HG03108 (cell line): ENCODE measurements at regions not wholly inside any gene's neighbourhood (a gene's known extent, or its start where the extent isn't known, plus 50 kb on each side); places are given as distances from the start of the nearest gene placed in this dataset.
A peak's percentile ranks its signal among the peaks of the same experiment; 100 is the strongest.

Experiments
- ATAC-seq: cut with Tn5 transposase; IDR thresholded peaks from one replicate; pipeline ENCODE4 v1.9.1; 2021; ENCODE audit warnings: moderate library complexity; ENCODE audit not compliant: unreplicated experiment

GRCh38 chr3:117955196-117955595 lies 1079.5 kb downstream of the IGSF11 start:
- ATAC-seq, result no peak

DNA sequence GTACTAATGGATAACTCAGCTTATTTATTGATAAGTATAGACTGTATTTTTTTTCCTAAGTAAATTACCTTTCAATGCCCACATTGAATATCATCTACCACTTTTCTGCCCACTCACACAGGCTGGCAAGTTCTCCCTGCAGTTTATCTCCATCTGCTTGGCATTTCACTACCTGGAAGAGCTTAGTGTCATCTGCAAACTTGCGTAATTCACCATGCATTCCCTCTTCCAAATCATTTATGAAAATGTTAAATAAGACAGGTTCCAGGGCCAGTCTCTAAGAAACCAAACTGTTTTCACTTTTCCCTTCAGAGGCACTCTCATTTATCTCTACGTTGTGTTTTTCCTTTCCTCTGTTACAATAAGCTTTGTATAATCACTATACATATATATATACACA lies 1076.6 kb downstream of the IGSF11 start:
- no peak for ATAC-seq

GRCh38 chr3:117962750-117963149 lies 1071.9 kb downstream of the IGSF11 start:
- no peak for ATAC-seq

DNA sequence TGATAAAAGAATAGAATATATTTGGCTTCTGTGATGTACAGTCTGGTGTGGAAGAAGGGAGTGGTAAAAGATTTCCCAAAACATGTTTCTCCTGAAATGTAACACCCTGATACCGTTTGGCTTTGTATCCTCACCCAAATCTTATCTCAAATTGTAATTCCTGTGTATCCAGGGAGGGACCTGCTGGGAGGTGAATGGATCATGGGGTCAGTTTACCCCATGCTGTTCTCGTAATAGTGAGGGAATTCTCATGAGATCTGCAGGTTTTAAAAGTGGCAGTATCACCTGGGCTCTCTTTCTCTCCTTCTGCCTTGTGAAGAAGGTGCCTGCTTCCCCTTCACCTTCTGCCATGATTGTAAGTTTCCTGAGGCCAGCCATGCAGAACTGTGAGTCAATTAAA lies 1070.8 kb downstream of the IGSF11 start:
- no peak for ATAC-seq

DNA sequence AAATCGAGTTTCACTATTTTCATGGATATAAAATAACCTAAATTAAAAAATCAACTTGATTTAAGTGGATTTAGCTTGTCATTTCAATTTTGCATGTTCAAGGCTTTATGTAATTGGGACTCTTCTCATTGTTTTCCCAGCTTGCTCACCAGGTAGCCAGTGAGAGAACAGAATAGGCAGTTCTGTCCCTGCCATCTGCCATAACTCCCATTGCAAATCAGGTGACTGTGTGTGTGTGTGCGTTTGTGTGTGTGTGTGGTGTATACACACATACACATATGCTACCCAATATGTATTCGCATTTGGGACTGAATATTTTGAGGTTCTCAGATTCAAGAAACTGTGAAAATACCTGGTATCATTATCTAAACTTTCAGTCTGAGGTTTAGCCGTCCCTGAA lies 1069.8 kb downstream of the IGSF11 start:
- no peak for ATAC-seq

DNA sequence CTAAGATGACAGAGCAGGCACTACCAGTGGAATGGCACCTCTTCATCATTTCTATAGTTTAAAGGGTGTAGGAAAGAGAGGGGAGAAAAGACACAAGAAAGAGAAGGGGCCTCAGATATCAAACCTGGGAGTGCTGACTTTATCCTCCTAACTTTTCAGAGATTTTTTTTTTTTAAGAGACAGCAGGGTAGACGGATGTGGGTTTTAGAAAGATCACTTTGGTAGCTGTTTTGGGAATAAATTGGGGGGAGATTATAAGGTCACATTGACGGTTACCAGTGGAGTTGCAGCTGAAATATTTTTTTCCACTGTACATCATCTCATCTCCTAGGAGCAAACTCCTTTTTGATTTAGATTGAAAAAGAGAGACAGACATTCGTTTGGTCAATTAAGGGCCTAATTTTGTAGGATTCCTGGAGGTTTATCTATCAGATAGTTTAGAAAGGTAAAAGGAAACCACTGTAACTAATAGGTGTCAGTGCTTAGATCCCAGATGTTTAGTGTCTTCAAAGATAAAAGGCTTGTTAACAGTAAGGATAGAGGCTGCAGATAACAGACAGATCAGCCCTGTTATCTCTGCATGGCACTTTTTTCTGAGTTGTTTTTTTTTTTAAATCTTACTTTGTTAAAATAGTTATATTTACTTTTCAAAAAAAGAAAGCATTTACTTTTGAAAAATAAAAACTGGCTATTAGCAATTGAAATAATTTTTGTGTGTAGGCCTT lies 1057.0 kb downstream of the IGSF11 start:
- no peak for ATAC-seq

DNA sequence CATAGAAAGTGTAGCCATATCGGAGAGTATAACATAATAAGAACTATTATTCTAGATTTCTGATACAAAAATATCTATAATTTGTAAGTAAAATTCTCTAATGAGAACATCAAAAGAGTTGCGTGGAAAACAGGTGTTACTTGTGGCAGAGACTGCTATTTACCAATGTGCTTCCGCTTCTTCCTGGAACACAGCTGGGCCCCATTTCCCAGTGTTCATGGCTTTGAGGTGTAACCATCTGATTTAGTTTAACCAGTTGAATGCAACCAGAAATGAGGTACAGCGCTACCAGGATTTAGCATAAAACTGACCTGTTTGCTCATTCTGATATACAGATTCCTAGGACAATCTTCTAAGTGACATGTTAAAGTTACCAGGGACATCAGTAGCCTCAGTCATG lies 1055.2 kb downstream of the IGSF11 start:
- no peak for ATAC-seq

DNA sequence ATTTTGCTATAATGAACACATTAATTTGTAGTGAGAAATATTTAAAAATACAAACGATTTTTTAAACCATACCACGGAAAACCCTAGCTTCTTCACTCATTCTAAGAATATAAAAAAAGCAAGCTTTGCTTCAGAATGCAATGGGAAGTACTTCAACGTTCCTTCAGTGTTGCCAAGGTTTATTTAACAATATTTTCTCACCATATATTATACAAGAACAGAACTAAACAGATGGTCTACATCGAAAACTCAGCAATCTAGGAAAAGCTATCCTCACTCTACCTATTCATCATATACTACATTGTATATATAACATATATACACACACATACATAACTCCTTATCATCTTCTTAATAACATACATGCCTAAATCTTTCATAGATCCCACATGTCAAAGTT lies 1047.4 kb downstream of the IGSF11 start:
- no peak for ATAC-seq

GRCh38 chr3:117989982-117990381 lies 1044.7 kb downstream of the IGSF11 start:
- ATAC-seq, result no peak

DNA sequence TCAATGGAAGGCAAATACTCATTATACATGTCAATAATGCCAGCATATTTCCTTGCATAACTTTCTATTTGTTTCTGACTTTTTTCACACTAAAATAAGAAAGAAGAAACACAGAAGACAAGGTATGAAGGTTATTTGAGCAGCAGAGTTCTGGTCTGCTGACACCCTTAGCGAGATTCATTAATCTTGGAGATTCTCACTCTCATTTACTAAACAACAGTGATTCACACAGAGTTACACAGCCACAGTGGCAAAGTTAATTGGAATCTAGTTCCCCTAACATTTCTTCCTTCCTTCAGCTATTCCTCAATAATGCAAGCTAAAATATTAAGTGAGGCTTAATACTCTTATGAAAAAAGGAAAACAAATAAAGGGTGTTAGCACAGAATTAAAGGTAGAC lies 1044.0 kb downstream of the IGSF11 start:
- no peak for ATAC-seq

DNA sequence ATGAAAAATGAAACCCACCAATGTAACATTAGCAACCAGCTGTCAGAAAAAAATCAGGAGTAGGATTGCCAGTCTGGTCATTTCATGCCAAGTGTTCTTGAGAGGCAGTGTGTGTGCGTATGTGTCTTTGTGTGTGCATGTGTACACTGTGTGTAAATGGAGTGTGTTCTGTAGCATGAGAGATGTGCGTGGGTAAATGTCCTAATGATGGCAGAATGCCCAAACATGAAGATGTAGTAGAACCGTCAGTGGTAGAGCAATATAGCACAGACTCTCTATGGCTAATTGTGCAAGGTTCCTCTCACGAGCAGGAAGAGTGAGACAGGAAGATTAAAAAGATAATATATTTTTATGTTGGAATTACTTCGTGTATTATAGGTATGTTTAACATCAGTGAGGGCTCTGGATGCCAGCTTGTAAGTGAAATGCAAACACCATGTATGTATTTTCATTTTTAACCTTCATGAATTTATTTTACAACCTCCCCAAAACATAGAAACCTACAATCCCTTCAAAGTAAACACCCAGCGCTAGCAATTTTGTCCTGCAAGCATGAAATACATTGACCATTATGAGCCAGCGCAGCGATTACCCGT lies 1038.7 kb downstream of the IGSF11 start:
- ATAC-seq, result no peak

GRCh38 chr3:117997201-117998049 lies 1037.2 kb downstream of the IGSF11 start:
- ATAC-seq, result peak; percentile 96

DNA sequence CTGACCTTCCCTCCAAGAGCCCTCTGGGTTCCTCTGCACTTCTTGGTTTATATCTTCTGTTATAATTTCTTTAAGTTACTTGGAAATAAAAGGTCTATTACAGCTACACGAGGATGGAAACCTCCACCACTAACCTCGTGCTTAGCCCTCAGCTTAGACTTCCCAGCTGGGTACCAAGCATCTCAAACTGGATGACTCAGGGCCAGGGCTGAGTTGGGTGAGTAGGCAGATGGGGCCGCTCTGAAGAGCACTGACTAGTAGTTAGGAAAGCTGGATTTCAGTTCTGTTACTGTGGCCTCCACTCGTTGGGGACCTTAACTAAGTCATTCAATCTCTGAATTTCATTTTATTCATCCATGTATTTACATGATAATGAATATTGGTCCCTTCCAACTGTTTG lies 1036.6 kb downstream of the IGSF11 start:
- ATAC-seq, result no peak

- no peak for ATAC-seq
Observed at GRCh38 chr3:118000219-118000618, 1034.4 kb downstream of the IGSF11 start.

DNA sequence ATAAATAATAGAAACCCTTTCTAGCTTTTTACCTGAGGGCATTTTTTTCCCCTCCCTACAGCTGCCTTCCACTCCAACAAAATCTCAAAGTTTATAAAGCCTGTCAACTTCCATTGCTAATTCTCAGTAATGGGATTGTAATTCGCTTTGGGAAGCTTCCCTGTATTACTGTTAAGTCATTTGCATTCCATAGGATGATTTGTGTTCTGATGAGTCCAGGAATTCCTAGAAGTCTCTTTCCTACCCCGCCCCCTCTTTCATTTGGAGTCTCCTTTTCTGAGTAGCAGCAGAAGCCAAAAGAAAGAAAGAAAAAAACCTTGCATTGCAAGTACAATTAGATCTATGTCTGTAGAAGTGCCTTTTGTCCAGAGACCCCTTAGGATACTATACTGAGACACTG lies 1033.3 kb downstream of the IGSF11 start:
- no peak for ATAC-seq

- ATAC-seq, result no peak
Observed at GRCh38 chr3:118011910-118012309, 1022.7 kb downstream of the IGSF11 start.

DNA sequence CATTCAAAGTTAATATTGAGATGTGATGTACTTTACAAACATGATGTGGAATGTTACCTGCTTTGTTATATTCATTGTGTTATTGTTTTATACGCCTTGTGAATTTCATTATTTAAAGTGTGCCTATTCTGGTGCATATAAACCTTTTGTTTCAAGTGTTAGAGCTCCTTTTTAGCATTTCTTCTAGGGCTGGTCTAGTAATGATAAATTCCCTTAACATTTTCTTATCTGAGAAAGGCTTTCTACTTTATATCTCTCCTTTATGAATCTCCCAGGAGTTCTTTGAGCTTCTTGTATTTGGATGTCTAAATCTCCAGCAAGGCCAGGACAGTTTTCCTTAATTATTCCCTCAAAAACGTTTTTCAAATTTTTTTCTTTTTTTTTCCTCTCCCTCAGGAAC lies 1005.6 kb downstream of the IGSF11 start:
- no peak for ATAC-seq

GRCh38 chr3:118036215-118036614 lies 998.4 kb downstream of the IGSF11 start:
- ATAC-seq, result no peak

DNA sequence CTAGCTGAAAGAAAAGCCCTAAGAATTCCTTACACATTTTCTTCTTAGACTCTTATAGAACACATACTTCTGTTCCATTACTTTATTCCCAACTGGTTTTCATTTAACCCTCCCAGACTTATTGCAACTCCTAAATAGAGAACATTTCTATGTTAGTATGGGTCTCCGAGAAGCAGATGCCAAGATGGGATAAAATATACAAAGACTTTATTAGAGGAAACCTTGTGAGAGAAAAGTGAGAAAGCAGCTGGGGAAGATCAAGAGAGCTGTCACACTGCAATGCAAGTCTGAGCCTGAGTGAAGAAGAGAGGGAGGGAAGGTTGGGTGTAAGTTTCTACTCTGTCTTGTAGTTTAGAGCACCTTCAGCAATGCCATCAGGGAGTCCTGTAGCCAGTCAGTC lies 979.3 kb downstream of the IGSF11 start:
- no peak for ATAC-seq

DNA sequence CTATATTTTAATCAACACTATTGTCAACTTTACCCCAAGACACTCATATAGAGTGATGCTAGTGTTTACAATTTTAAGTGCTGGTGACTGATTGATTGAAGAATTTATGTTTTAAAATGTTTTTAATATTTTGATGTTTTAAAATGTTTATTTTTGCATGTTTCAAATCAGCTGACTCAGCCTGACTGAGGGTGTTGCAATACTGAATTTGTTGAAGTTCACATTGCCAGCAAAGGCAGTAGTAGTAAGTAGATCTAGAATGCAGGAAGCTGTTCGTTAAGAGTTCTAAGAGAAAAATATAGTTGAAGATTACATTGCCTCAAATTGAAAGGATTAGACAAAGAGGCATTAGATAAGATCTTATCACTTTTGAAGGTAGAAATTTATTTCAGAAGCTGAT lies 977.6 kb downstream of the IGSF11 start:
- no peak for ATAC-seq

GRCh38 chr3:118059096-118059495 lies 975.5 kb downstream of the IGSF11 start:
- no peak for ATAC-seq

DNA sequence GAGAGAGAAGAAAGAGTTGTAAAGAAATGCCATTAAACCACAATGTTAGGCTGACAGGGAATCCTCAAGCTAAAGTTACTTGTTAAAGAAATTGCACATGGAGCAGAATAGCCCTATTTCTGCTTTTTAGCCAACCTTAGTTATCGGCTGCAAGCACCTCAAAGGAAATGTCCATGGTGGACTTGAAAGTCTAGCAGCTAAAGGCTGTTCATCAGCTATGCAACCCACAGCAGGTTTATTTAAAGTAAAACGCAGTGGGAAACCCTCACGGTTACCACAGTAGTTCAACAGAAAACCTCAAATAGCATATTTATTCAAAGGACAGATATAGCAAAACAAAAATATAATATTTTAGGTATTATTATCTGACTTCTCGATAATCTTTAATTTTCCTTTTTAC lies 967.2 kb downstream of the IGSF11 start:
- ATAC-seq, result no peak
